ENCODE measurements at regions not wholly inside any gene's neighbourhood (a gene's known extent, or its start where the extent isn't known, plus 50 kb on each side); places are given as distances from the start of the nearest gene placed in this dataset.
"Not testable (repeated sequence)": the region's sequence is repeated elsewhere in the genome, so short reads cannot be mapped to it uniquely, and the experiment has no call there.

- H3K4me3 ChIP-seq (ENCODE audit: control insufficient read depth in 1 of 7, extremely low read depth in 1 of 7, insufficient read depth in 4 of 7, low read depth in 2 of 7, low read length in 6 of 7): no peak overlapping the region
- ChIA-PET POLR2A (no interaction called here), CTCF (interaction anchor here (1.1 to 1.8 kb wide), 2 partner anchors 17 to 153 kb away, joined by 3 to 4 read pairs; no protein-coding TSS in a partner anchor)
- H3K9me3 ChIP-seq (ENCODE audit: control extremely low read depth in 1 of 5, control insufficient read depth in 4 of 5, insufficient read depth in 2 of 5, low read depth in 1 of 5, low read length in 4 of 5): peaks cover 0 to 6% (median 3%) of the 10 kb centered on the region in 5 experiments
- DNase-seq: no peak
- H3K27ac ChIP-seq (ENCODE audit: insufficient read depth in 1 of 2, low read depth in 1 of 2, low read length in 2 of 2, poor library complexity in 1 of 2, severe bottlenecking in 2 of 2): no peak overlapping the region
- H3K4me1 ChIP-seq (ENCODE audit: control extremely low read depth in 1 of 4, control insufficient read depth in 4 of 4, insufficient read depth in 4 of 4, low read length in 3 of 4): no peaks in the 10 kb centered on the region
- H3K27me3 ChIP-seq (replicated peaks in 2 of 5; ENCODE audit: control insufficient read depth in 4 of 5, insufficient read depth in 5 of 5, low read length in 4 of 5): no peaks in the 10 kb centered on the region
- no peaks in the 10 kb centered on the region for H3K36me3 ChIP-seq (ENCODE audit: control insufficient read depth in 4 of 4, insufficient read depth in 4 of 4, low read length in 3 of 4)
- 97% methylated on average over 6 of the region's 6 CpGs for WGBS (ENCODE audit: insufficient coverage)
Observed at GRCh38 chr10:7069706-7070105, 341.1 kb downstream of the SFMBT2 start.

DNA sequence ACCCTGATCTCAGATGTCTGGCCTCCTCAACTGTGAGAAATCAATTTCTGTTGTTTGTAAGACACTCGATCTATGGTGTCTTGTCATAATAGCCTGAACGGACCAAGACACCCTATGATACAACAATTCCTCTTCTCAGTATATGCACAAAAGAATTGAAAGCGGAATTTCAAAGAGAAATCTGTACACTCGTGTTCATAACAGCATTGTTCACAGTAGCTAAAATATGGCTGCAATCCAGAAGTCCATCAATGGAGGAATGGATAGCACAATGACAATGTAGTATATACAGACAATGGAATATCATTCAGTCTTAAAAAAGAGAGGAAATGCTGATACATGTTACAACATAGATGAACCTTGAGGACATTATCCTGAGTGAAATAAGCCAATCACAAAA, 354.6 kb downstream of the SFMBT2 start:
- Histone ChIP-seq H3K36me3 (ENCODE audit: control insufficient read depth in 4 of 4, insufficient read depth in 4 of 4, low read length in 3 of 4) (no peaks in the 10 kb centered on the region), H3K4me3 (ENCODE audit: control insufficient read depth in 1 of 7, extremely low read depth in 1 of 7, insufficient read depth in 4 of 7, low read depth in 2 of 7, low read length in 6 of 7) (no peak overlapping the region), H3K27me3 (replicated peaks in 2 of 5; ENCODE audit: control insufficient read depth in 4 of 5, insufficient read depth in 5 of 5, low read length in 4 of 5) (no peaks in the 10 kb centered on the region), H3K27ac (ENCODE audit: insufficient read depth in 1 of 2, low read depth in 1 of 2, low read length in 2 of 2, poor library complexity in 1 of 2, severe bottlenecking in 2 of 2) (no peak overlapping the region), H3K9me3 (ENCODE audit: control extremely low read depth in 1 of 5, control insufficient read depth in 4 of 5, insufficient read depth in 2 of 5, low read depth in 1 of 5, low read length in 4 of 5) (no peaks in the 10 kb centered on the region), H3K4me1 (ENCODE audit: control extremely low read depth in 1 of 4, control insufficient read depth in 4 of 4, insufficient read depth in 4 of 4, low read length in 3 of 4) (peaks cover 0 to 5% (median 0%) of the 10 kb centered on the region in 4 experiments)
- ChIA-PET POLR2A (no interaction called here), CTCF (no interaction called here)
- no peak for DNase-seq
- WGBS (ENCODE audit: insufficient coverage): 95% methylated on average over 2 of the region's 4 CpGs

DNA sequence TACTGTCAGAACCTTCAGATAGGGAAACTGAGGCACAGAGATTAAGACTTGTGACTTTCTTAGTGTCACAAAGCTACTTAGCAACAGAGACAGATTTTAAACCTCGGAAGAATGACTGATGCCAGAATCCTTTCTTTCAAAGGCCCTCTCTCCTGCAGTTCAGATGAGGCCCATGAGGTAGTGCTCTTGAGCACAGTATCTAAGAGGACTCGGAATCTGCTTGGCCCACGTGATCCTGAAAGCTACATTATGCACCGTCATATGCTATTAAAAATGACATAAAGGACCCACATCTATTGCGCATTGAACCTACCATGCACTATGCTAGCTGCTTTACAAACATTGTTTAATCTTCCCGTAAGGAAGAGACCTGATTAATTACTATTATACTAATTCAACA, 355.9 kb downstream of the SFMBT2 start:
- Histone ChIP-seq H3K36me3 (ENCODE audit: control insufficient read depth in 4 of 4, insufficient read depth in 4 of 4, low read length in 3 of 4) (no peaks in the 10 kb centered on the region), H3K9me3 (ENCODE audit: control extremely low read depth in 1 of 5, control insufficient read depth in 4 of 5, insufficient read depth in 2 of 5, low read depth in 1 of 5, low read length in 4 of 5) (peaks cover 0 to 5% (median 4%) of the 10 kb centered on the region in 5 experiments), H3K4me3 (ENCODE audit: control insufficient read depth in 1 of 7, extremely low read depth in 1 of 7, insufficient read depth in 4 of 7, low read depth in 2 of 7, low read length in 6 of 7) (no peak overlapping the region), H3K27ac (ENCODE audit: insufficient read depth in 1 of 2, low read depth in 1 of 2, low read length in 2 of 2, poor library complexity in 1 of 2, severe bottlenecking in 2 of 2) (no peak overlapping the region), H3K27me3 (replicated peaks in 2 of 5; ENCODE audit: control insufficient read depth in 4 of 5, insufficient read depth in 5 of 5, low read length in 4 of 5) (no peaks in the 10 kb centered on the region), H3K4me1 (ENCODE audit: control extremely low read depth in 1 of 4, control insufficient read depth in 4 of 4, insufficient read depth in 4 of 4, low read length in 3 of 4) (peaks cover 0 to 5% (median 0%) of the 10 kb centered on the region in 4 experiments)
- WGBS (ENCODE audit: insufficient coverage): 89% methylated on average over 3 of the region's 6 CpGs
- POLR2A ChIA-PET: no interaction called here
- CTCF ChIA-PET: interaction anchor here (0.7 to 1.2 kb wide), 4 partner anchors 35 to 1397 kb away, joined by 3 to 7 read pairs (median 5); no protein-coding TSS in a partner anchor
- DNase-seq: peak in 1 of 3 donors; percentile 6

DNA sequence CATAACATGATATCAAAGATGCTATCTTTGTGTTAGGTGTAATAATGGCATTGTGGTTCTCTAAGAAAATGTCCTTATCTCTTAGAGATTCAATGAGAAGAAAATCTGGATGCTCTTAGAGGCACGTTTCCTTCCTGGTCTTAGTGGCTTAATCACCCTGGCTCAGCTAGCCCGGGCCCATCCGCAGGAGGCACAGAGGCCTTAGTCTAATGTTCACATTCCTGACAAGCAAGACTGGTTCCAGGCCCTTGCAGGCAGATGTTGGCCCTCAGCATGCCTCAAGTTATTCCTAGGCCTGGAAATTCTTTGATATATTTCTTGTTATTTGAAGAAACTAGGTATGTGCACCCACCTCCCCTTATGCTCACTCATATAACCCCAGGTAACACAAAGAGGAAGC, 357.6 kb downstream of the SFMBT2 start:
- CTCF ChIA-PET: no interaction called here
- DNase-seq: no peak
- Histone ChIP-seq H3K36me3 (ENCODE audit: control insufficient read depth in 4 of 4, insufficient read depth in 4 of 4, low read length in 3 of 4) (no peaks in the 10 kb centered on the region), H3K4me3 (ENCODE audit: control insufficient read depth in 1 of 7, extremely low read depth in 1 of 7, insufficient read depth in 4 of 7, low read depth in 2 of 7, low read length in 6 of 7) (no peak overlapping the region), H3K4me1 (ENCODE audit: control extremely low read depth in 1 of 4, control insufficient read depth in 4 of 4, insufficient read depth in 4 of 4, low read length in 3 of 4) (peaks cover 0 to 5% (median 2%) of the 10 kb centered on the region in 4 experiments), H3K9me3 (ENCODE audit: control extremely low read depth in 1 of 5, control insufficient read depth in 4 of 5, insufficient read depth in 2 of 5, low read depth in 1 of 5, low read length in 4 of 5) (peaks cover 0 to 9% (median 5%) of the 10 kb centered on the region in 5 experiments), H3K27ac (ENCODE audit: insufficient read depth in 1 of 2, low read depth in 1 of 2, low read length in 2 of 2, poor library complexity in 1 of 2, severe bottlenecking in 2 of 2) (no peak overlapping the region), H3K27me3 (replicated peaks in 2 of 5; ENCODE audit: control insufficient read depth in 4 of 5, insufficient read depth in 5 of 5, low read length in 4 of 5) (no peaks in the 10 kb centered on the region)
- POLR2A ChIA-PET: no interaction called here
- WGBS (ENCODE audit: insufficient coverage): 92% methylated on average over 3 of the region's 3 CpGs

GRCh38 chr10:7050024-7050423, 360.8 kb downstream of the SFMBT2 start:
- POLR2A ChIA-PET; H3K4me3 ChIP-seq (ENCODE audit: control insufficient read depth in 1 of 7, extremely low read depth in 1 of 7, insufficient read depth in 4 of 7, low read depth in 2 of 7, low read length in 6 of 7); H3K36me3 ChIP-seq (ENCODE audit: control insufficient read depth in 4 of 4, insufficient read depth in 4 of 4, low read length in 3 of 4); H3K27ac ChIP-seq (ENCODE audit: insufficient read depth in 1 of 2, low read depth in 1 of 2, low read length in 2 of 2, poor library complexity in 1 of 2, severe bottlenecking in 2 of 2); H3K27me3 ChIP-seq (replicated peaks in 2 of 5; ENCODE audit: control insufficient read depth in 4 of 5, insufficient read depth in 5 of 5, low read length in 4 of 5); DNase-seq: not testable (repeated sequence)
- 100% methylated on average over 2 of the region's 3 CpGs for WGBS (ENCODE audit: insufficient coverage)
- CTCF ChIA-PET: interaction anchor here (1.1 kb wide), 1 partner anchor 131 kb away, joined by 3 read pairs; no protein-coding TSS in a partner anchor
- Histone ChIP-seq H3K4me1 (ENCODE audit: control extremely low read depth in 1 of 4, control insufficient read depth in 4 of 4, insufficient read depth in 4 of 4, low read length in 3 of 4) (peaks cover 9 to 34% (median 28%) of the 10 kb centered on the region in 4 experiments), H3K9me3 (ENCODE audit: control extremely low read depth in 1 of 5, control insufficient read depth in 4 of 5, insufficient read depth in 2 of 5, low read depth in 1 of 5, low read length in 4 of 5) (peaks cover 0 to 14% (median 5%) of the 10 kb centered on the region in 5 experiments)

DNA sequence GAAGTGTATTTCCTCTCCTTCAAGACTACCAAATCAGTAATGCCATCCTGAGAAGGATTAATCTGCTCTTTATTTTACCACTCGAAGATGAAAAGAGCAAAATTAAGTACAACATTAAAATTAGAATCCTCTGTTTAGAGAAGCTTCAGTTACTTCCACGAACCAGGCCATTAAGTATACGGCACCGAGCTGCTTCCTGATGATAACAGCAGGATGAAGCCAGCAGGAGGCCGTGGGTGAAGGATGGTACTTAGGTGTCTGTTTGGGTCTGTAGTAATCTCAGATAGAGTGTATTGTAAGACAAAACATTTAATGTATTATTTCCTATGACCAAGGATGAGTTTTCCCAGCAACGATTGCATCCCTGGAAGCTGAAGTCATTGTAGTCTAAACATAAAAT, 362.8 kb downstream of the SFMBT2 start:
- Histone ChIP-seq H3K36me3 (ENCODE audit: control insufficient read depth in 4 of 4, insufficient read depth in 4 of 4, low read length in 3 of 4) (no peaks in the 10 kb centered on the region), H3K27ac (ENCODE audit: insufficient read depth in 1 of 2, low read depth in 1 of 2, low read length in 2 of 2, poor library complexity in 1 of 2, severe bottlenecking in 2 of 2) (no peak overlapping the region), H3K27me3 (replicated peaks in 2 of 5; ENCODE audit: control insufficient read depth in 4 of 5, insufficient read depth in 5 of 5, low read length in 4 of 5) (no peaks in the 10 kb centered on the region), H3K4me1 (ENCODE audit: control extremely low read depth in 1 of 4, control insufficient read depth in 4 of 4, insufficient read depth in 4 of 4, low read length in 3 of 4) (peaks cover 9 to 46% (median 37%) of the 10 kb centered on the region in 4 experiments), H3K9me3 (ENCODE audit: control extremely low read depth in 1 of 5, control insufficient read depth in 4 of 5, insufficient read depth in 2 of 5, low read depth in 1 of 5, low read length in 4 of 5) (peaks cover 0 to 14% (median 5%) of the 10 kb centered on the region in 5 experiments), H3K4me3 (ENCODE audit: control insufficient read depth in 1 of 7, extremely low read depth in 1 of 7, insufficient read depth in 4 of 7, low read depth in 2 of 7, low read length in 6 of 7) (peak overlapping the region in 1 of 7 experiments; percentile 9)
- WGBS (ENCODE audit: insufficient coverage): 20% methylated on average over 1 of the region's 6 CpGs
- CTCF ChIA-PET: interaction anchor here (0.6 to 1.0 kb wide), 3 partner anchors 29 to 1066 kb away, joined by 3 to 4 read pairs (median 3); no protein-coding TSS in a partner anchor
- peak; percentile 37 to 90 (median 78) for DNase-seq
- POLR2A ChIA-PET: no interaction called here

DNA sequence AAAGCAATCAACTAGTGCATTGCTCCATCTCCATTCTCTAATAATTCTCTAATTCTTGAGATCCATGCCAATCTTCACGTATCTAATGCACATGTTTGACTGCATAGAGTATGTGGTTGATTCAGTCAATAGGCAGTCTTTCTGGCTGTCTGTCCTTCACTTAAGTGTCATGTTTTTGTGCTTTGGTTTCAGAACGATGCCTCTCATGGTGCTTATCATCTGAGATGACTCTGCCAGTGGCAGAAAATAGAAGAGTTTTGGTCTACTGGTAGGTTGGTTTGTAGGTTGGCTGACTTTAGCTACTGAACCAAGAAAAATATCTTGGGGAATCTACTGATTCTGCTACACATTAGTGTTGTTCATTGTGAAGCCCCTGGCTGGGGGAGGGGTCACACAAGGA, 364.2 kb downstream of the SFMBT2 start:
- Histone ChIP-seq H3K27me3 (replicated peaks in 2 of 5; ENCODE audit: control insufficient read depth in 4 of 5, insufficient read depth in 5 of 5, low read length in 4 of 5) (no peaks in the 10 kb centered on the region), H3K4me3 (ENCODE audit: control insufficient read depth in 1 of 7, extremely low read depth in 1 of 7, insufficient read depth in 4 of 7, low read depth in 2 of 7, low read length in 6 of 7) (peak overlapping the region in 1 of 7 experiments; percentile 10), H3K36me3 (ENCODE audit: control insufficient read depth in 4 of 4, insufficient read depth in 4 of 4, low read length in 3 of 4) (no peaks in the 10 kb centered on the region), H3K27ac (ENCODE audit: insufficient read depth in 1 of 2, low read depth in 1 of 2, low read length in 2 of 2, poor library complexity in 1 of 2, severe bottlenecking in 2 of 2) (no peak overlapping the region), H3K9me3 (ENCODE audit: control extremely low read depth in 1 of 5, control insufficient read depth in 4 of 5, insufficient read depth in 2 of 5, low read depth in 1 of 5, low read length in 4 of 5) (peaks cover 0 to 14% (median 5%) of the 10 kb centered on the region in 5 experiments), H3K4me1 (ENCODE audit: control extremely low read depth in 1 of 4, control insufficient read depth in 4 of 4, insufficient read depth in 4 of 4, low read length in 3 of 4) (peaks cover 9 to 51% (median 40%) of the 10 kb centered on the region in 4 experiments)
- ChIA-PET POLR2A (interaction anchor here (1.1 kb wide), 1 partner anchor 119 kb away, joined by 3 read pairs; no protein-coding TSS in a partner anchor), CTCF (no interaction called here)
- no peak for DNase-seq
- WGBS (ENCODE audit: insufficient coverage): 0% methylated on average over 1 of the region's 2 CpGs

All from common myeloid progenitor, CD34-positive (primary cell).